Muscle of leg (tissue), 3 donors: ENCODE measurements at regions not wholly inside any gene's neighbourhood (a gene's known extent, or its start where the extent isn't known, plus 50 kb on each side); places are given as distances from the start of the nearest gene placed in this dataset.
"Not testable (repeated sequence)": the region's sequence is repeated elsewhere in the genome, so short reads cannot be mapped to it uniquely, and the experiment has no call there.

Source experiments
- DNase-seq: peaks from one replicate; pipeline ENCODE4 v3.0.0; 2013
- H3K27ac ChIP-seq: one replicate; pipeline ENCODE4 v1.5.1; 2013; ENCODE audit warnings: mild to moderate bottlenecking, low read length, control low read depth
- H3K27me3 ChIP-seq: one replicate; pipeline ENCODE4 v1.6.1; 2013; ENCODE audit warnings: low read length; ENCODE audit not compliant: control insufficient read depth, insufficient read depth
- H3K36me3 ChIP-seq: one replicate; pipeline ENCODE4 v1.6.1; 2013; ENCODE audit warnings: low read length; ENCODE audit not compliant: control insufficient read depth, insufficient read depth
- H3K4me1 ChIP-seq: one replicate; pipeline ENCODE4 v1.6.1; 2013; ENCODE audit warnings: low read length; ENCODE audit not compliant: control insufficient read depth, insufficient read depth
- H3K4me3 ChIP-seq: one replicate; pipeline ENCODE4 v1.5.1; 2013; ENCODE audit warnings: low read length, control low read depth
- H3K9me3 ChIP-seq: replicated peaks from 2 replicates; pipeline ENCODE4 v1.6.1; 2013; ENCODE audit warnings: low read depth, low read length; ENCODE audit not compliant: control insufficient read depth
- WGBS: methylation state at CpG from one replicate; pipeline ENCODE4 v1.1.5; 2013; ENCODE audit warnings: missing lambda C conversion rate; ENCODE audit not compliant: insufficient coverage; 5-methylcytosine and 5-hydroxymethylcytosine counted together

- H3K27ac ChIP-seq, result no peak overlapping the region
- no peak overlapping the region for H3K4me3 ChIP-seq
- no peaks in the 10 kb centered on the region for H3K9me3 ChIP-seq
- H3K27me3 ChIP-seq, result no peaks in the 10 kb centered on the region
- H3K36me3 ChIP-seq, result no peaks in the 10 kb centered on the region
- DNase-seq, result no peak
- H3K4me1 ChIP-seq, result no peaks in the 10 kb centered on the region
- WGBS, result 90% methylated on average over 1 of the region's 1 CpG
Observed at GRCh38 chr4:27387711-27388110, 527.1 kb downstream of the STIM2 start.

- Histone ChIP-seq H3K36me3 (no peaks in the 10 kb centered on the region), H3K9me3 (peaks cover 2% of the 10 kb centered on the region), H3K27ac (peak overlapping the region; percentile 88), H3K27me3 (no peaks in the 10 kb centered on the region), H3K4me1 (no peaks in the 10 kb centered on the region), H3K4me3 (no peak overlapping the region)
- DNase-seq, result peak; percentile 82
- no CpG with 5 or more reads among the region's 1 CpG for WGBS
Observed at GRCh38 chr4:27397886-27398285, 537.2 kb downstream of the STIM2 start.

- peaks cover 2% of the 10 kb centered on the region for H3K9me3 ChIP-seq
- H3K27ac ChIP-seq, result peak overlapping the region; percentile 88
- H3K4me1 ChIP-seq, result no peaks in the 10 kb centered on the region
- H3K27me3 ChIP-seq, result no peaks in the 10 kb centered on the region
- peak; percentile 97 for DNase-seq
- H3K36me3 ChIP-seq, result no peaks in the 10 kb centered on the region
- H3K4me3 ChIP-seq, result no peak overlapping the region
- 30% methylated on average over 1 of the region's 7 CpGs for WGBS
Observed at GRCh38 chr4:27398631-27399310, 538.1 kb downstream of the STIM2 start.

GRCh38 chr4:27407616-27408015, 547.0 kb downstream of the STIM2 start:
- Histone ChIP-seq H3K4me3 (no peak overlapping the region), H3K9me3 (peaks cover 9% of the 10 kb centered on the region), H3K27me3 (no peaks in the 10 kb centered on the region), H3K27ac (no peak overlapping the region), H3K36me3 (no peaks in the 10 kb centered on the region), H3K4me1 (no peaks in the 10 kb centered on the region)
- WGBS, result no CpG with 5 or more reads among the region's 1 CpG
- DNase-seq, result no peak

GRCh38 chr4:27412613-27413012, 552.0 kb downstream of the STIM2 start:
- DNase-seq, result no peak
- H3K36me3 ChIP-seq, result no peaks in the 10 kb centered on the region
- no peak overlapping the region for H3K27ac ChIP-seq
- peaks cover 6% of the 10 kb centered on the region for H3K9me3 ChIP-seq
- H3K27me3 ChIP-seq, result no peaks in the 10 kb centered on the region
- no peaks in the 10 kb centered on the region for H3K4me1 ChIP-seq
- no CpG with 5 or more reads among the region's 1 CpG for whole genome bisulfite sequencing
- no peak overlapping the region for H3K4me3 ChIP-seq

- Histone ChIP-seq H3K36me3 (no peaks in the 10 kb centered on the region), H3K4me1 (no peaks in the 10 kb centered on the region), H3K4me3 (no peak overlapping the region), H3K27me3 (no peaks in the 10 kb centered on the region), H3K27ac (peak overlapping the region; percentile 80), H3K9me3 (peaks cover 13% of the 10 kb centered on the region)
- WGBS, result no CpG with 5 or more reads among the region's 3 CpGs
- peak; percentile 95 for DNase-seq
Observed at GRCh38 chr4:27414887-27415731, 554.5 kb downstream of the STIM2 start.

- Histone ChIP-seq H3K4me1 (peaks cover 3% of the 10 kb centered on the region), H3K36me3 (no peaks in the 10 kb centered on the region), H3K4me3 (no peak overlapping the region), H3K27me3 (no peaks in the 10 kb centered on the region), H3K27ac (peak overlapping the region; percentile 60), H3K9me3 (peaks cover 3% of the 10 kb centered on the region)
- DNase-seq, result peak; percentile 52
- no CpG with 5 or more reads among the region's 1 CpG for WGBS
Observed at GRCh38 chr4:27428661-27429060, 568.0 kb downstream of the STIM2 start.

- Histone ChIP-seq H3K4me1 (peaks cover 3% of the 10 kb centered on the region), H3K4me3 (no peak overlapping the region), H3K27ac (peak overlapping the region; percentile 79), H3K36me3 (no peaks in the 10 kb centered on the region), H3K9me3 (peaks cover 3% of the 10 kb centered on the region), H3K27me3 (no peaks in the 10 kb centered on the region)
- peak; percentile 96 for DNase-seq
- 60% methylated on average over 1 of the region's 5 CpGs for WGBS
Observed at GRCh38 chr4:27429364-27429871, 568.8 kb downstream of the STIM2 start.

GRCh38 chr4:27442146-27442545, 581.5 kb downstream of the STIM2 start:
- no peaks in the 10 kb centered on the region for H3K4me1 ChIP-seq
- no peak overlapping the region for H3K4me3 ChIP-seq
- no peaks in the 10 kb centered on the region for H3K9me3 ChIP-seq
- H3K27ac ChIP-seq, result no peak overlapping the region
- WGBS, result no CpG with 5 or more reads among the region's 1 CpG
- no peak for DNase-seq
- H3K27me3 ChIP-seq, result no peaks in the 10 kb centered on the region
- no peaks in the 10 kb centered on the region for H3K36me3 ChIP-seq

GRCh38 chr4:27442661-27443060, 582.0 kb downstream of the STIM2 start:
- not testable (repeated sequence) for H3K9me3 ChIP-seq, H3K27me3 ChIP-seq, H3K4me1 ChIP-seq, H3K4me3 ChIP-seq, DNase-seq, H3K36me3 ChIP-seq, H3K27ac ChIP-seq
- WGBS, result 89% methylated on average over 2 of the region's 4 CpGs
